ENCODE measurements at regions not wholly inside any gene's neighbourhood (a gene's known extent, or its start where the extent isn't known, plus 50 kb on each side); places are given as distances from the start of the nearest gene placed in this dataset.
A peak's percentile ranks its signal among the peaks of the same experiment; 100 is the strongest.
"Not testable (repeated sequence)": the region's sequence is repeated elsewhere in the genome, so short reads cannot be mapped to it uniquely, and the experiment has no call there.

DNA sequence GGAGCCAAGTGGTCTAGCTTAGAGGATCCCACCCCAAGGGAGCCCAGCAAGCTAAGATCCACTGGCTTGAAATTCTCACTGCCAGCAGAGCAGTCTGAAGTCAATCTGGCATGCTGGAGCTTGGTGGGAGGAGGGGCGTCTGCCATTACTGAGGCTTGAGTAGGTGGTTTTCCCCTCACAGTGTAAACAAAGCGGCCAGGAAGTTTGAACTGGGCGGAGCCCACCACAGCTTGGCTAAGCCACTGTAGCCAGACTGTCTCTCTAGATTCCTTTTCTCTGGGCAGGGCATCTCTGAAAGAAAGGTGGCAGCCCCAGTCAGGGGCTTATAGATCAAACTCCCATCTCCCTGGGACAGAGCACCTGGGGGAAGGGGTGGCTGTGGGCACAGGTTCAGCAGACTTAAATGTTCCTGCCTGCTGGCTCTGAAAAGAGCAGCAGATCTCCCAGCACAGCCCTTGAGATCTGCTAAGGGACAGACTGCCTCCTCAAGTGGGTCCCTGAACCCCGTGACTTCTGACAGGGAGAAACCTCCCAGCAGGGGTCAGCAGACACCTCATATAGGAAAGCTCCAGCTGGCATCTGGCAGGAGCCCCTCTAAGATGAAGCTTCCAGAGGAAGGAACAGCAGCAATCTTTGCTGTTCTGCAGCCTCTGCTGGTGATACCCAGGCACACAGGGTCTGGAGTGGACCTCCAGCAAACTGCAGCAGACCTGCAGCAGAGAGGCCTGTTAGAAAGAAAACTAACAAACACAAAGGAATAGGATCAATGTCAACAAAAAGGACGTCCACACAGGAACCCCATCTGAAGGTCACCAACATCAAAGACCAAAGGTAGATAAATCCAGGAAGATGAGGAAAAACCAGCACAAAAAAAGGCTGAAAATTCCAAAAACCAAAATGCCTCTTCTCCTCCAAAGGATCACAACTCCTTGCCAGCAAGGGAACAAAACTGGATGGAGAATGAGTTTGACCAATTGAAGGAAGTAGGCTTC lies 215.6 kb upstream of the TET2 start:
- not testable (repeated sequence) for FAIRE-seq; H4K5ac ChIP-seq (ENCODE audit: insufficient read length, low read depth, low read length); H3K27ac ChIP-seq (ENCODE audit: low read depth, low read length); H4K20me1 ChIP-seq (replicated peaks in 1 of 2; ENCODE audit: control insufficient read depth in 1 of 2, insufficient read depth in 2 of 2, low read length in 2 of 2); H3K4me2 ChIP-seq (ENCODE audit: insufficient read depth in 1 of 2, low read depth in 2 of 2, low read length in 2 of 2); H3K36me3 ChIP-seq (ENCODE audit: control insufficient read depth in 2 of 4, insufficient read depth in 4 of 4, low read length in 3 of 4); H2BK5ac ChIP-seq (ENCODE audit: low read depth, low read length); H3K23me2 ChIP-seq (ENCODE audit: low read depth, low read length); H3K27me3 ChIP-seq (replicated peaks in 1 of 4; ENCODE audit: control insufficient read depth in 3 of 4, extremely low read depth in 1 of 4, insufficient read depth in 3 of 4, low read length in 3 of 4); H3K9ac ChIP-seq (replicated peaks in 1 of 4; ENCODE audit: extremely low read depth in 1 of 4, low read depth in 3 of 4, low read length in 3 of 4); H2BK20ac ChIP-seq (ENCODE audit: low read length); H3K9me3 ChIP-seq (ENCODE audit: insufficient read depth in 2 of 2, low read depth in 1 of 2, low read length in 1 of 2); H3K79me2 ChIP-seq (ENCODE audit: control insufficient read depth in 1 of 2, insufficient read depth in 2 of 2, low read length in 2 of 2); H3K4me1 ChIP-seq (replicated peaks in 1 of 4; ENCODE audit: control insufficient read depth in 3 of 4, insufficient read depth in 4 of 4, low read length in 3 of 4); H4K91ac ChIP-seq (replicated peaks; ENCODE audit: insufficient read length, low read length); H2BK120ac ChIP-seq (replicated peaks; ENCODE audit: low read depth, low read length); H3K14ac ChIP-seq (ENCODE audit: insufficient read length); H3K4ac ChIP-seq (replicated peaks; ENCODE audit: insufficient read length, low read depth, low read length); H3K4me3 ChIP-seq (ENCODE audit: extremely low read depth in 1 of 4, insufficient read depth in 2 of 4, low read depth in 3 of 4, low read length in 4 of 4); H3K18ac ChIP-seq (ENCODE audit: extremely low read depth, low read length); H2AK5ac ChIP-seq (ENCODE audit: low read depth, low read length); H3K56ac ChIP-seq (replicated peaks; ENCODE audit: insufficient read length, low read depth, low read length); H4K8ac ChIP-seq (ENCODE audit: extremely low read depth, insufficient read depth, low read length); H3K23ac ChIP-seq (ENCODE audit: insufficient read length); H2BK15ac ChIP-seq (ENCODE audit: low read length); H2BK12ac ChIP-seq (ENCODE audit: low read depth, low read length); H3K79me1 ChIP-seq (ENCODE audit: low read depth, low read length)
- CTCF ChIA-PET (ENCODE audit: partially characterized antibody), result interaction anchor here (0.5 to 1.0 kb wide), 5 partner anchors 13 to 531 kb away, joined by 3 to 4 read pairs (median 3); no protein-coding TSS in a partner anchor
- TF ChIP-seq, protein P1, sequence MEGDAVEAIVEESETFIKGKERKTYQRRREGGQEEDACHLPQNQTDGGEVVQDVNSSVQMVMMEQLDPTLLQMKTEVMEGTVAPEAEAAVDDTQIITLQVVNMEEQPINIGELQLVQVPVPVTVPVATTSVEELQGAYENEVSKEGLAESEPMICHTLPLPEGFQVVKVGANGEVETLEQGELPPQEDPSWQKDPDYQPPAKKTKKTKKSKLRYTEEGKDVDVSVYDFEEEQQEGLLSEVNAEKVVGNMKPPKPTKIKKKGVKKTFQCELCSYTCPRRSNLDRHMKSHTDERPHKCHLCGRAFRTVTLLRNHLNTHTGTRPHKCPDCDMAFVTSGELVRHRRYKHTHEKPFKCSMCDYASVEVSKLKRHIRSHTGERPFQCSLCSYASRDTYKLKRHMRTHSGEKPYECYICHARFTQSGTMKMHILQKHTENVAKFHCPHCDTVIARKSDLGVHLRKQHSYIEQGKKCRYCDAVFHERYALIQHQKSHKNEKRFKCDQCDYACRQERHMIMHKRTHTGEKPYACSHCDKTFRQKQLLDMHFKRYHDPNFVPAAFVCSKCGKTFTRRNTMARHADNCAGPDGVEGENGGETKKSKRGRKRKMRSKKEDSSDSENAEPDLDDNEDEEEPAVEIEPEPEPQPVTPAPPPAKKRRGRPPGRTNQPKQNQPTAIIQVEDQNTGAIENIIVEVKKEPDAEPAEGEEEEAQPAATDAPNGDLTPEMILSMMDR (IDR thresholded peaks at IDR 0.05; ENCODE audit: control extremely low read depth in 1 of 3, insufficient read depth in 1 of 3, low read depth in 1 of 3, low read length in 3 of 3), result peak in 1 of 3 experiments; percentile 9; a peak in 1 of 4 replicates
- peak; percentile 16 to 45; a peak in 3 of 4 replicates for TF ChIP-seq RAD21 (IDR thresholded peaks at IDR 0.05 in 1 of 2, conservative IDR thresholded peaks at IDR 0.05 in 1 of 2; ENCODE audit: low read depth in 2 of 2, low read length in 2 of 2)
- POLR2A ChIA-PET (ENCODE audit: partially characterized antibody), result interaction anchor here (0.6 kb wide), 1 partner anchor 420 kb away, joined by 3 read pairs; no protein-coding TSS in a partner anchor
- peak in 1 of 2 experiments; percentile 49 for DNase-seq (ENCODE audit: low read depth in 1 of 2, low spot score in 2 of 2)
- WGBS, 2 experiments (ENCODE audit: extremely low coverage in 1 of 2, insufficient coverage in 1 of 2, insufficient read length in 1 of 2, insufficient replicate concordance in 2 of 2, low coverage in 1 of 2, low lambda C conversion rate in 2 of 2, missing lambda C conversion rate in 1 of 2), result 83% methylated on average over 5 of the region's 5 CpGs; no CpG with 5 or more reads in 1 of the 2 experiments
- peak overlapping the region; percentile 90; the same call in 1 of the 2 replicates for H2AFZ ChIP-seq (ENCODE audit: low read length)

Data from H1 (cell line).